GM13976 (cell line): ENCODE measurements at regions not wholly inside any gene's neighbourhood (a gene's known extent, or its start where the extent isn't known, plus 50 kb on each side); places are given as distances from the start of the nearest gene placed in this dataset.
"Not testable (repeated sequence)": the region's sequence is repeated elsewhere in the genome, so short reads cannot be mapped to it uniquely, and the experiment has no call there.

Source experiments
- DNase-seq: peaks from one replicate; pipeline ENCODE4 v3.0.0; 2012; ENCODE audit warnings: low spot score
- in situ Hi-C: fragments of 300-500 bp; cut with MboI; formaldehyde crosslinking; loops from one replicate; pipeline ENCODE4 v1.12.0; 2022; ENCODE audit warnings: low sequenced_read_pairs, mixed read lengths, inconsistent platforms; ENCODE audit not compliant: unreplicated experiment
- TF ChIP-seq, protein P1 (sequence below): IDR thresholded peaks from 2 replicates; pipeline ENCODE4 v1.5.1; 2012; ENCODE audit warnings: borderline replicate concordance, mild to moderate bottlenecking; ENCODE audit not compliant: insufficient read depth; ENCODE audit errors: extremely low read depth, missing control alignments, control extremely low read depth

DNA sequence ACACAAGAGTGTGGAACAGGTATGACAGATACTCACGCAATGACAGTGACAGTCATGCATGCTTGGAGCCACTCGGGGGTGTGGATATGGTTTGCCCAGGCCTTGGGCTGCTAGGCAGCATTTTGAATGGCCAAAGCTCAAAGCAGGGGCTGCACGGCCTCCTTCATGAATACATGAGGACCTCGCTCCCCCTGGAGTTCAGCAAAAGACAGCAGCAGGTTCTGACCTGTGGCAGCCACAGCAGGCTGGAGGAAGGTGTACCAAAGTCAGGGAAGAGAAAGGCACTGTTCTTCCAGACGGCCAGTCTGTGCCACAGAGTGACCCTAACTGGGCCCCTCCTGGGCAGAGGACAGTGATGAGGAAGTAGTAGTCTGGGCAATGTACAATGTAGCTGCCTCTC lies 88.2 kb upstream of the C2CD4B start:
- TF ChIP-seq, protein P1, sequence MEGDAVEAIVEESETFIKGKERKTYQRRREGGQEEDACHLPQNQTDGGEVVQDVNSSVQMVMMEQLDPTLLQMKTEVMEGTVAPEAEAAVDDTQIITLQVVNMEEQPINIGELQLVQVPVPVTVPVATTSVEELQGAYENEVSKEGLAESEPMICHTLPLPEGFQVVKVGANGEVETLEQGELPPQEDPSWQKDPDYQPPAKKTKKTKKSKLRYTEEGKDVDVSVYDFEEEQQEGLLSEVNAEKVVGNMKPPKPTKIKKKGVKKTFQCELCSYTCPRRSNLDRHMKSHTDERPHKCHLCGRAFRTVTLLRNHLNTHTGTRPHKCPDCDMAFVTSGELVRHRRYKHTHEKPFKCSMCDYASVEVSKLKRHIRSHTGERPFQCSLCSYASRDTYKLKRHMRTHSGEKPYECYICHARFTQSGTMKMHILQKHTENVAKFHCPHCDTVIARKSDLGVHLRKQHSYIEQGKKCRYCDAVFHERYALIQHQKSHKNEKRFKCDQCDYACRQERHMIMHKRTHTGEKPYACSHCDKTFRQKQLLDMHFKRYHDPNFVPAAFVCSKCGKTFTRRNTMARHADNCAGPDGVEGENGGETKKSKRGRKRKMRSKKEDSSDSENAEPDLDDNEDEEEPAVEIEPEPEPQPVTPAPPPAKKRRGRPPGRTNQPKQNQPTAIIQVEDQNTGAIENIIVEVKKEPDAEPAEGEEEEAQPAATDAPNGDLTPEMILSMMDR, result no peak
- in situ Hi-C loops, result no loop called here
- DNase-seq, result no peak

DNA sequence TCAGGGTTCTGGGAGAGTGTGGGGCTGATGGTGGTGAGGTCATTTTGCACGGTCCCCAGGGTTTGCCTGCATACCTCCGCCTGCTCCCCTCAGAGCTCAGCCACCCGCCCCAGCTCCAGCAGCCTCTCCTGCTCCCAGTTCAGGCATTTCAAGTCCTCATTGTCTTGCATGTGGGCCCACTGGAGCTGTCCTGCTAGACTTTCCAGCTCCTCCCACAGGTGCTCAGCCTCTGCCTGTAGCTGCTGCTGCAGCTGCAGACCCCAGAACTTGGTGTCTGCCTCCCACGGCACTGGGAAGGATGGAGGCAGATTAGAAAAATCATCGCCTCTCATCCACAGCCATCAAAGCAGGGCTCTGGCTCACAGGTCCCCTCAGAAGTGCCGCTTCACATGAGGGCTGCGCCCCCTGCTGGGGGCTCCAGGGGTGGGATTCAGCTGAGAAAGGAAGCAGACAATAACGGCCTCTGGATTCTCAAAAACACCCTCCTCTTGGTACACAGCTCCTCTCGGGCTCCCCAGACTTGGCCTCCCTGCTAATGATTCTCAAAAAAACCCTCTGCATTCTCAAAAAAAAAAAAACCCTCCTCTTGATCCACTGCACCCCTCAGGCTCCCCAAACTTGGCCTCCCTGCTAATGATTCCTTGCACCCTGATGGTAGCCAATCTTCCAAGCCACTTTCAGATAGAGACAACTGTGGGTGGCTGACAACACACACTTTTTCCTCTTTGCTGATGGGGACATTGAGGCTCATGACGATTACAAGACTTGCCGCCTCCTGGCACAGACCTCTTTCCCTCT lies 89.3 kb upstream of the C2CD4B start:
- in situ Hi-C loops, result no loop called here
- TF ChIP-seq, protein P1, result peak; percentile 54
- DNase-seq, result peak; percentile 55

DNA sequence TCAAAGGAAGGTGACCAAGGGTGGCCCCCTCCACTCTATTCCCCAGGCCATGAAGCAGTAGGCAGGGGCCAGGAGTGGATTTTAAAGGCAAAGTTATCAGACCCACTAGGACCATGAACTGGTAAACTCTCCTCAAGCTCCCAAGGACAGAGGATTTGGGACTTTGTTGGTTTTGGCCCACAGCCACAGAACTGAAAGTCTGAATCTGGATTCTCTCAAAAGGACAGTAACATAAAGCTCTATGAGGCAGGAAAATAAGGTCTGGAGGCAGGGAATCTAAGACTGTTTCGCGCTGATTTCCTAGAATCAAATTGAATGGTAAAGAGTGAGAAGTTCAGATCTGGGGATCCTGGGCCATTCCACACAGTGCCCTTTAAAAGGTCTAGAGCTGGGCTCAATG lies 91.3 kb upstream of the C2CD4B start:
- in situ Hi-C loops, DNase-seq: not testable (repeated sequence)

DNA sequence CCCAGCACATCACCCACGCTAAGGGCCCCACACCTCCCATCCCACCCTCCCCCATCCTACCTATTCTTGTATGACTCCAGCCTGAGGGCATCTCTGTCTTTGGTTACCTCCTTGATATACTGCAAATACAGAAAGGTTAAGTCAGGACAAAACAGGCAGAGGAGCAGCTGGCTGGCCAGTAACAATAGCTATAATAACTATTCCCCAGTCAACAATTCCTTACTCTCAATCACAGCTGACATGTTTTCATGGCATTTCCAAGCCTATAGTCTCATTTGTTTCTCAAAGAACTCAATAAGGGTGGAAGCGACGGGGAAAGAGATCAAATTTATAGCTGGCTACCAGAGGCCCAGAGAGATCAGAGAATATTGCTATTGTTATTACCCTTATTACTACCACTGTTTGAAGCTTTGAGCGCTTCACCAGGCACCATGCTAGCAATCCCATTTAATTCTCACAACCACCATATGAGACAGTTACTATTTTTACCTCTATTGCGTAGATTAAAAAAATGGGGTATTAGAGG lies 93.0 kb upstream of the C2CD4B start:
- in situ Hi-C loops, result no loop called here
- no peak for DNase-seq
- TF ChIP-seq, protein P1, result no peak

DNA sequence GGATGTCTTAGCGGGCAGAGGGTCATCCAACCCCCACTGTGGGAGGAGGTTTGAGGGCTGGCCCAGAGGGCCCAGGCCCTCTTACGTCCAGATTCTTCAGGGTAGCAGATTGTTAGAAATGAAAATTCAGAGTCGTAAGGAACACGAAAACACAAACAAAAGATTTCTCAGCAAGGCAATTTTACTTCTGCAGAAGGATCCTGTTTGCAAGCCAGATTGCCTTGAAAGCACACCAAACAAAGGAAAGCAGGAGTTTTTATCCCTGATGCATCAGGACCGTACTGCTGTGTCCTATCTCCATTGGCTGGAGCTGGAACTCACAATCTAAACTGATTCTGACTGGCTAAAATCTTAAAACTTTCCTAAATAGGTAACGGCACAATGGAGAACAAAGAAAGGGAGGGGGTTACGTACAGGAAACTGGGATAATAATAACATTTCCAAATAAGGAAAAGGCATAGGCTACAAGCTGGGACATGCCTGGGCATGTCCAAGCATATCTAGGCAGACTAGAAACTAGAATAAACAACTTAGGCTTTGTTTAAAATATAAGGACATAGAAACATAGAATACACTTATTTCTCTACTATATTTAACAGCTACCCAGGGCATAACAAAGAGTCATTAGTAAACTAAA lies 97.3 kb upstream of the C2CD4B start:
- in situ Hi-C loops, result no loop called here
- TF ChIP-seq, protein P1, result no peak
- no peak for DNase-seq

DNA sequence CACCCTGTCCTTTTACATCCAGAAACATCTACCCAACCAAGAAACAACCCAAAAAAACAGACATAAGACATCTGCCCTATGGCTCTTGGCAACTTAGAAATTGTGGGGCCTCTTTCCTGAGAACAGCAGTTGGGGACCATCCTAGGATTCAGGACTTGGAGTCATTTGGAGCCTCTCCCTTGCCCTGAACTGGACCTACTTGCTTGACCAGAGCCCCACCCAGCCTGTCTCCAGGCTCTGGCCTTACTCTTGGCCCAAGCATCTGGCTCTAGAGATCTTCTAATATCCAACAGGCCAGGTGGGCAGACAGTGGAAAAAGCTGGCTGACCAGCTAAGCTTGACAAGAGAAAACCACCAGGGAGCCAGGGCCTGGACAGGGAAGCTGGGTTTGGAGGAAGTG lies 99.1 kb upstream of the C2CD4B start:
- TF ChIP-seq, protein P1, result no peak
- no peak for DNase-seq
- in situ Hi-C loops, result no loop called here

DNA sequence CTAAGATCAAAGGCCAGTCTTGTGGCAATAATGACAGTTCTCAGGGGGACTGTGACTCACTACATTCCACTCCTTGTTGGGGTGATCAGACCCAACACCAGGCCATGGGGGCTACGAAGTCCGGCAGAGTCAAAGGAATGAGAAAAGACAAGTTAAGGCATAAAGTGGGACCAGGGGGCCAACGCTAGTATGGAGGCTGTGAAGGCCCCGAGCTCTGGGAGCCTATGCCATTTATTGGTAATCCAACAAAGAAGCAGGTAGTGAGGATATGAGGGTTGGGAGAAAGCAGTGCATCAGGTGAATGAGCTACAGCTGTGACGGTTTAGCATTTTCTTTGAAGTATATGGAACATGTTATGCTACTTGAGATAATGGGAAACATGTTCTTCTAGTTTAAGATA lies 104.4 kb upstream of the C2CD4B start:
- TF ChIP-seq, protein P1, result no peak
- in situ Hi-C loops, result no loop called here
- no peak for DNase-seq
